ENCODE measurements at regions not wholly inside any gene's neighbourhood (a gene's known extent, or its start where the extent isn't known, plus 50 kb on each side); places are given as distances from the start of the nearest gene placed in this dataset.

DNA sequence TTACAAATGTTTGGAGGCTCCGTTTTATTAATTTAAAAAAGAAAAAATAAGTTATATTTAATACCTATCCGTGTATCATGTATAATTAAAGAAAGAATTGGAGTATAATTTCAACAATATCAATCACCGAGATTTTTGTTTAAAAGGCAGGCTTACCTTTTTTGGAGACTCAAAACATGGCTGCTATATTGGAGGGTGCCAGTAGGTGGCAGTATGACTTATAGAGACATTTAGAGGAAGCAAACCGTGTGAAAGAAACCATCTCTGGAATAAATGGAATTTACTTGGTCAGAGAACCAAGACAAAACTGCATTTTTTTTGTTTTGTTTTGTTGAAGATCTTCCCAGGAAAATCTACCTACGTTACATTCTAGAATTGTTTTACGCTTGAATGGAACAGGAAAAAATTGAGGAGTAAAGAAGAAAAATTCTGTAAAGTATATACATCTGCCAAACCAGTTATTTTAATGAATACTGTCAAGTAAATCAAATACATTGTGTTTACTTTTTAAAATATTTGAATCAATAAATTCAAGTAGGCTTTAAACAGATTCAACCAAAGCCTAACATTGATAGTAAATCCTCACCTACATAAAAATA is 802.6 kb upstream of the ALCAM start:
- no peaks in the 10 kb centered on the region for H3K27me3 Mint-ChIP-seq (ENCODE audit: insufficient read depth, unreplicated experiment)
- no peak overlapping the region for H3K4me3 Mint-ChIP-seq (ENCODE audit: unreplicated experiment)
- ChIA-PET CTCF (interaction anchor here (0.6 kb wide), 1 partner anchor 10 kb away, joined by 3 read pairs; no protein-coding TSS in a partner anchor), POLR2A (no interaction called here)
- intact Hi-C loops (cut with micrococcal nuclease): no loop called here
- no peaks in the 10 kb centered on the region for H3K4me1 Mint-ChIP-seq (ENCODE audit: insufficient read depth, unreplicated experiment)
- H3K9me3 Mint-ChIP-seq (ENCODE audit: unreplicated experiment): no peaks in the 10 kb centered on the region
- H3K36me3 Mint-ChIP-seq (ENCODE audit: insufficient read depth, unreplicated experiment): no peaks in the 10 kb centered on the region
- no peak overlapping the region for H3K27ac Mint-ChIP-seq (ENCODE audit: low read depth, unreplicated experiment)
- TF ChIP-seq CTCF (IDR thresholded peaks at IDR 0.05; ENCODE audit: unreplicated experiment): peak; percentile 25
- no TSS peak for BruUV-seq (replicated peaks)
- peak; percentile 39 for DNase-seq (ENCODE audit: unreplicated experiment)

- POLR2A ChIA-PET: interaction anchor here (0.6 kb wide), 1 partner anchor 201 kb away, joined by 3 read pairs; no protein-coding TSS in a partner anchor
- DNase-seq (ENCODE audit: unreplicated experiment): no peak
- no peak for TF ChIP-seq CTCF (IDR thresholded peaks at IDR 0.05; ENCODE audit: unreplicated experiment)
- CTCF ChIA-PET: no interaction called here
- no peaks in the 10 kb centered on the region for H3K9me3 Mint-ChIP-seq (ENCODE audit: unreplicated experiment)
- H3K4me3 Mint-ChIP-seq (ENCODE audit: unreplicated experiment): no peak overlapping the region
- no peaks in the 10 kb centered on the region for H3K27me3 Mint-ChIP-seq (ENCODE audit: insufficient read depth, unreplicated experiment)
- H3K4me1 Mint-ChIP-seq (ENCODE audit: insufficient read depth, unreplicated experiment): no peaks in the 10 kb centered on the region
- no peaks in the 10 kb centered on the region for H3K36me3 Mint-ChIP-seq (ENCODE audit: insufficient read depth, unreplicated experiment)
- intact Hi-C loops (cut with micrococcal nuclease): no loop called here
- no TSS peak for BruUV-seq (replicated peaks)
- no peak overlapping the region for H3K27ac Mint-ChIP-seq (ENCODE audit: low read depth, unreplicated experiment)
These were observed 800.7 kb upstream of the ALCAM start for GRCh38 chr3:104566054-104566453.

DNA sequence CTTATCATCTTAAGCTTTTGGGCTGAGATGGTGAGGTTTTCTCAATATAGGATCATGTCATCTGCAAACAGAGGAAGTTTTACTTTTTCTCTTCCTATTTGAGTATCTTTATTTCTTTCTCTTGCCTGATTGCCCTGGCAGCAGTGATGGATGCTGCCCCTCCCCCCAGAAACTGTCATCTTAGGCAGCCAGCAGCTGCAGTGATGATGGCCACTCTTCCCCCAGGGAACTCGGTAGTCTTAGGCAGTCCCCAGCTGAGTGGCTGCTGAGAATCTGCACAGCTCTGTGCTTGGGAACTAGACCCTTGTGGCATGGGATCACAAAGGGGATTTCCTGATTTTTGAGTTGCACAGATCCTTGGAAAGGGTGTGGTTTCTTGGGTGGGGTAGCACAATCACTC is 791.1 kb upstream of the ALCAM start:
- Mint-ChIP-seq H3K4me1 (ENCODE audit: insufficient read depth, unreplicated experiment) (no peaks in the 10 kb centered on the region), H3K9me3 (ENCODE audit: unreplicated experiment) (peaks cover 10% of the 10 kb centered on the region), H3K27ac (ENCODE audit: low read depth, unreplicated experiment) (no peak overlapping the region), H3K27me3 (ENCODE audit: insufficient read depth, unreplicated experiment) (no peaks in the 10 kb centered on the region), H3K36me3 (ENCODE audit: insufficient read depth, unreplicated experiment) (no peaks in the 10 kb centered on the region), H3K4me3 (ENCODE audit: unreplicated experiment) (no peak overlapping the region)
- TF ChIP-seq CTCF (IDR thresholded peaks at IDR 0.05; ENCODE audit: unreplicated experiment): no peak
- no TSS peak for BruUV-seq (replicated peaks)
- CTCF ChIA-PET: interaction anchor here (0.6 to 1.7 kb wide), 2 partner anchors 21 to 35 kb away, joined by 3 to 7 read pairs; no protein-coding TSS in a partner anchor
- POLR2A ChIA-PET: no interaction called here
- no peak for DNase-seq (ENCODE audit: unreplicated experiment)
- intact Hi-C loops (cut with micrococcal nuclease): no loop called here

GRCh38 chr3:104578558-104578957 is 788.2 kb upstream of the ALCAM start:
- no peaks in the 10 kb centered on the region for H3K36me3 Mint-ChIP-seq (ENCODE audit: insufficient read depth, unreplicated experiment)
- TF ChIP-seq CTCF (IDR thresholded peaks at IDR 0.05; ENCODE audit: unreplicated experiment): no peak
- intact Hi-C loops (cut with micrococcal nuclease): no loop called here
- no peak overlapping the region for H3K27ac Mint-ChIP-seq (ENCODE audit: low read depth, unreplicated experiment)
- no peaks in the 10 kb centered on the region for H3K4me1 Mint-ChIP-seq (ENCODE audit: insufficient read depth, unreplicated experiment)
- POLR2A ChIA-PET: no interaction called here
- BruUV-seq (replicated peaks): no TSS peak
- H3K27me3 Mint-ChIP-seq (ENCODE audit: insufficient read depth, unreplicated experiment): no peaks in the 10 kb centered on the region
- H3K4me3 Mint-ChIP-seq (ENCODE audit: unreplicated experiment): no peak overlapping the region
- DNase-seq (ENCODE audit: unreplicated experiment): no peak
- peaks cover 10% of the 10 kb centered on the region for H3K9me3 Mint-ChIP-seq (ENCODE audit: unreplicated experiment)
- CTCF ChIA-PET: interaction anchor here (1.5 to 3.2 kb wide), 2 partner anchors 9 to 18 kb away, joined by 4 to 13 read pairs; no protein-coding TSS in a partner anchor
